HUES6 (cell line): ENCODE measurements at regions not wholly inside any gene's neighbourhood (a gene's known extent, or its start where the extent isn't known, plus 50 kb on each side); places are given as distances from the start of the nearest gene placed in this dataset.

Source experiments
- H3K27ac ChIP-seq: 2 replicates; pipeline ENCODE4 v1.7.0; 2013; ENCODE audit warnings: low read depth, mild to moderate bottlenecking, low read length, inconsistent platforms
- H3K27me3 ChIP-seq: 2 replicates; pipeline ENCODE4 v1.6.1; 2013; ENCODE audit warnings: low read length; ENCODE audit not compliant: control insufficient read depth, insufficient read depth
- H3K36me3 ChIP-seq: 2 replicates; pipeline ENCODE4 v1.6.1; 2013; ENCODE audit warnings: low read length; ENCODE audit not compliant: control insufficient read depth, insufficient read depth
- H3K4me1 ChIP-seq: 2 replicates; pipeline ENCODE4 v1.6.1; 2013; ENCODE audit warnings: low read length; ENCODE audit not compliant: control insufficient read depth, insufficient read depth
- H3K4me3 ChIP-seq: 2 replicates; pipeline ENCODE4 v1.5.1; 2013; ENCODE audit warnings: low read depth, low read length
- H3K9ac ChIP-seq: one replicate; pipeline ENCODE4 v1.6.1; 2013; ENCODE audit warnings: mild to moderate bottlenecking, low read length
- H3K9me3 ChIP-seq: 2 replicates; pipeline ENCODE4 v1.6.1; 2013; ENCODE audit warnings: low read depth, low read length; ENCODE audit not compliant: control insufficient read depth, insufficient read depth

GRCh38 chr12:126424696-126425095, 1359.5 kb downstream of the AACS start:
- no peaks in the 10 kb centered on the region for H3K36me3 ChIP-seq

GRCh38 chr12:126425264-126425663, 1360.0 kb downstream of the AACS start:
- no peak overlapping the region for H3K4me3 ChIP-seq
- no peaks in the 10 kb centered on the region for H3K36me3 ChIP-seq
- no peak overlapping the region for H3K9ac ChIP-seq
- peaks cover 5% of the 10 kb centered on the region; the same call in 1 of the 2 replicates for H3K9me3 ChIP-seq
- H3K27me3 ChIP-seq: no peaks in the 10 kb centered on the region
- no peaks in the 10 kb centered on the region; the same call in 1 of the 2 replicates for H3K4me1 ChIP-seq
- no peak overlapping the region for H3K27ac ChIP-seq

More at GRCh38 chr12:126424696-126425095, 1359.5 kb downstream of the AACS start:
- Histone ChIP-seq H3K9ac (no peak overlapping the region), H3K4me1 (no peaks in the 10 kb centered on the region; the same call in 1 of the 2 replicates), H3K9me3 (peaks cover 3% of the 10 kb centered on the region; the same call in 1 of the 2 replicates), H3K27ac (no peak overlapping the region), H3K27me3 (no peaks in the 10 kb centered on the region), H3K4me3 (no peak overlapping the region)

GRCh38 chr12:126428769-126429168, 1363.5 kb downstream of the AACS start:
- H3K27ac ChIP-seq: no peak overlapping the region
- H3K4me3 ChIP-seq: no peak overlapping the region
- H3K9me3 ChIP-seq: peaks cover 5% of the 10 kb centered on the region; the same call in 1 of the 2 replicates
- H3K9ac ChIP-seq: no peak overlapping the region
- no peaks in the 10 kb centered on the region; the same call in 1 of the 2 replicates for H3K4me1 ChIP-seq
- H3K36me3 ChIP-seq: no peaks in the 10 kb centered on the region
- no peaks in the 10 kb centered on the region for H3K27me3 ChIP-seq

- H3K27ac ChIP-seq: no peak overlapping the region
- no peaks in the 10 kb centered on the region for H3K27me3 ChIP-seq
- H3K9me3 ChIP-seq: peaks cover 5% of the 10 kb centered on the region; the same call in 1 of the 2 replicates
- H3K9ac ChIP-seq: no peak overlapping the region
- no peaks in the 10 kb centered on the region for H3K36me3 ChIP-seq
- no peak overlapping the region for H3K4me3 ChIP-seq
- H3K4me1 ChIP-seq: no peaks in the 10 kb centered on the region
These were observed 1365.7 kb downstream of the AACS start for GRCh38 chr12:126430921-126431320.

GRCh38 chr12:126431767-126432166, 1366.5 kb downstream of the AACS start:
- no peaks in the 10 kb centered on the region for H3K36me3 ChIP-seq
- H3K27me3 ChIP-seq: no peaks in the 10 kb centered on the region
- no peaks in the 10 kb centered on the region for H3K4me1 ChIP-seq
- H3K9me3 ChIP-seq: peaks cover 5% of the 10 kb centered on the region; the same call in 1 of the 2 replicates
- H3K9ac ChIP-seq: no peak overlapping the region
- no peak overlapping the region for H3K4me3 ChIP-seq
- no peak overlapping the region for H3K27ac ChIP-seq

- Histone ChIP-seq H3K27me3 (no peaks in the 10 kb centered on the region), H3K9ac (no peak overlapping the region), H3K4me1 (no peaks in the 10 kb centered on the region), H3K9me3 (peaks cover 5% of the 10 kb centered on the region; the same call in 1 of the 2 replicates), H3K27ac (no peak overlapping the region), H3K36me3 (no peaks in the 10 kb centered on the region), H3K4me3 (no peak overlapping the region)
These were observed 1367.5 kb downstream of the AACS start for GRCh38 chr12:126432780-126433179.

- Histone ChIP-seq H3K36me3 (no peaks in the 10 kb centered on the region), H3K27me3 (no peaks in the 10 kb centered on the region), H3K4me3 (no peak overlapping the region), H3K4me1 (no peaks in the 10 kb centered on the region), H3K9me3 (peaks cover 4% of the 10 kb centered on the region; the same call in 1 of the 2 replicates), H3K9ac (no peak overlapping the region), H3K27ac (no peak overlapping the region)
These were observed 1369.3 kb downstream of the AACS start for GRCh38 chr12:126434412-126434985.

GRCh38 chr12:126436041-126436440, 1370.8 kb downstream of the AACS start:
- no peaks in the 10 kb centered on the region for H3K36me3 ChIP-seq
- H3K4me3 ChIP-seq: no peak overlapping the region
- no peaks in the 10 kb centered on the region for H3K9me3 ChIP-seq
- H3K9ac ChIP-seq: no peak overlapping the region
- no peak overlapping the region for H3K27ac ChIP-seq
- no peaks in the 10 kb centered on the region for H3K27me3 ChIP-seq
- no peaks in the 10 kb centered on the region for H3K4me1 ChIP-seq

GRCh38 chr12:126437934-126438333, 1372.7 kb downstream of the AACS start:
- Histone ChIP-seq H3K9me3 (no peaks in the 10 kb centered on the region), H3K27ac (no peak overlapping the region), H3K9ac (no peak overlapping the region), H3K27me3 (no peaks in the 10 kb centered on the region), H3K36me3 (no peaks in the 10 kb centered on the region), H3K4me1 (no peaks in the 10 kb centered on the region), H3K4me3 (no peak overlapping the region)

- Histone ChIP-seq H3K27ac (no peak overlapping the region), H3K9me3 (no peaks in the 10 kb centered on the region), H3K9ac (no peak overlapping the region), H3K4me1 (no peaks in the 10 kb centered on the region), H3K27me3 (no peaks in the 10 kb centered on the region), H3K36me3 (no peaks in the 10 kb centered on the region), H3K4me3 (no peak overlapping the region)
These were observed 1378.7 kb downstream of the AACS start for GRCh38 chr12:126443977-126444376.

GRCh38 chr12:126447346-126447745, 1382.1 kb downstream of the AACS start:
- H3K27me3 ChIP-seq: no peaks in the 10 kb centered on the region
- no peak overlapping the region for H3K27ac ChIP-seq
- H3K9ac ChIP-seq: no peak overlapping the region
- H3K9me3 ChIP-seq: 0 out of 2 replicates have a peak, but pooled peaks cover 2% of the 10 kb centered on the region
- 0 out of 2 replicates have a peak, but pooled peaks cover 2% of the 10 kb centered on the region for H3K4me1 ChIP-seq
- H3K36me3 ChIP-seq: no peaks in the 10 kb centered on the region
- no peak overlapping the region for H3K4me3 ChIP-seq
